H1 (cell line): ENCODE measurements at regions not wholly inside any gene's neighbourhood (a gene's known extent, or its start where the extent isn't known, plus 50 kb on each side); places are given as distances from the start of the nearest gene placed in this dataset.

Experiments
- CTCF ChIA-PET: fragments of 300-600 bp; sonication (Branson Sonifier 250); formaldehyde crosslinking; loops from one replicate; lab custom pipeline; 2021; ENCODE audit not compliant: partially characterized antibody; lab: Charles Lee
- POLR2A ChIA-PET: fragments of 300-600 bp; sonication (Branson Sonifier 250); formaldehyde crosslinking; loops from one replicate; lab custom pipeline; 2021; ENCODE audit warnings: inconsistent platforms; ENCODE audit not compliant: partially characterized antibody; lab: Charles Lee
- DNase-seq, 2 experiments: peaks; one replicate each; pipeline versions ENCODE4 v3.0.0 to v3.0.0-alpha.2; 2010 to 2022; ENCODE audit warnings: low spot score in 2 of 2, low read depth in 1 of 2, mixed read lengths in 1 of 2
- FAIRE-seq: peaks from 2 replicates; lab custom pipeline; 2011; peaks lifted over from hg19 to GRCh38; lab: Jason Lieb, UNC
- H2AFZ ChIP-seq: 2 replicates; pipeline ENCODE4 v1.8.1; 2012; ENCODE audit warnings: low read length, inconsistent platforms
- H2AK5ac ChIP-seq: 2 replicates; pipeline ENCODE4 v1.6.1; 2013; ENCODE audit warnings: low read depth, low read length
- H2BK120ac ChIP-seq: replicated peaks from 2 replicates; pipeline ENCODE3; 2013; ENCODE audit warnings: low read depth, low read length, inconsistent platforms
- H2BK12ac ChIP-seq: 2 replicates; pipeline ENCODE4 v1.6.1; 2013; ENCODE audit warnings: low read depth, low read length
- H2BK15ac ChIP-seq: 2 replicates; pipeline ENCODE4 v1.6.1; 2013; ENCODE audit warnings: low read length
- H2BK20ac ChIP-seq: 2 replicates; pipeline ENCODE4 v1.6.1; 2013; ENCODE audit warnings: low read length
- H2BK5ac ChIP-seq: 2 replicates; pipeline ENCODE4 v1.6.1; 2013; ENCODE audit warnings: low read depth, low read length
- H3K14ac ChIP-seq: 2 replicates; pipeline ENCODE4 v1.6.1; 2013; ENCODE audit warnings: inconsistent platforms; ENCODE audit not compliant: insufficient read length
- H3K18ac ChIP-seq: 2 replicates; pipeline ENCODE4 v1.6.1; 2013; ENCODE audit warnings: low read length; ENCODE audit errors: extremely low read depth
- H3K23ac ChIP-seq: 2 replicates; pipeline ENCODE4 v1.6.1; 2013; ENCODE audit warnings: inconsistent platforms; ENCODE audit not compliant: insufficient read length
- H3K23me2 ChIP-seq: 2 replicates; pipeline ENCODE4 v1.6.1; 2013; ENCODE audit warnings: low read depth, low read length
- H3K27ac ChIP-seq: 2 replicates; pipeline ENCODE4 v1.6.1; 2011; ENCODE audit warnings: low read depth, low read length, inconsistent platforms
- H3K27me3 ChIP-seq, 4 experiments: replicated peaks in 1 of 4; 1 replicate in 1 of 4; 2 replicates in 3 of 4; pipeline versions ENCODE4 v1.6.1 to v1.8.1; 2011 to 2013; ENCODE audit warnings: low read length in 3 of 4, mild to moderate bottlenecking in 3 of 4, inconsistent platforms in 2 of 4, mixed read lengths in 2 of 4, moderate library complexity in 1 of 4; ENCODE audit not compliant: control insufficient read depth in 3 of 4, insufficient read depth in 3 of 4; ENCODE audit errors: extremely low read depth in 1 of 4
- H3K36me3 ChIP-seq, 4 experiments: 2 replicates each; pipeline versions ENCODE4 v1.6.1 to v1.8.1; 2011 to 2013; ENCODE audit warnings: mild to moderate bottlenecking in 4 of 4, low read length in 3 of 4, moderate library complexity in 2 of 4, control low read depth in 1 of 4, inconsistent platforms in 1 of 4; ENCODE audit not compliant: insufficient read depth in 4 of 4, control insufficient read depth in 2 of 4
- H3K4ac ChIP-seq: replicated peaks from 2 replicates; pipeline ENCODE3; 2013; ENCODE audit warnings: low read length, low read depth, mixed read lengths, inconsistent platforms; ENCODE audit not compliant: insufficient read length
- H3K4me1 ChIP-seq, 4 experiments: replicated peaks in 1 of 4; 1 replicate in 1 of 4; 2 replicates in 3 of 4; pipeline versions ENCODE4 v1.6.1 to v1.8.1; 2011 to 2013; ENCODE audit warnings: low read length in 3 of 4, inconsistent platforms in 2 of 4, mixed read lengths in 1 of 4; ENCODE audit not compliant: insufficient read depth in 4 of 4, control insufficient read depth in 3 of 4
- H3K4me2 ChIP-seq, 2 experiments: 2 replicates each; pipeline versions ENCODE4 v1.6.1 to v1.8.1; 2011 to 2013; ENCODE audit warnings: low read depth in 2 of 2, low read length in 2 of 2, control low read depth in 1 of 2, inconsistent platforms in 1 of 2, mild to moderate bottlenecking in 1 of 2; ENCODE audit not compliant: insufficient read depth in 1 of 2
- H3K4me3 ChIP-seq, 4 experiments: fragments of 200-600, 300-600 bp in 1 of 4; sonication (generic), shearing (Covaris generic), sonication (Bioruptor Twin) in 1 of 4; 2 replicates each; pipeline versions ENCODE4 v1.5.1 to v1.8.1; 2011 to 2016; ENCODE audit warnings: low read length in 4 of 4, low read depth in 3 of 4, control low read depth in 2 of 4, inconsistent platforms in 2 of 4, mild to moderate bottlenecking in 2 of 4, mixed read lengths in 1 of 4, moderate library complexity in 1 of 4; ENCODE audit not compliant: insufficient read depth in 2 of 4; ENCODE audit errors: extremely low read depth in 1 of 4
- H3K56ac ChIP-seq: replicated peaks from 2 replicates; pipeline ENCODE3; 2013; ENCODE audit warnings: low read depth, mild to moderate bottlenecking, mixed read lengths, low read length, inconsistent platforms; ENCODE audit not compliant: insufficient read length
- H3K79me1 ChIP-seq: 2 replicates; pipeline ENCODE4 v1.6.1; 2013; ENCODE audit warnings: low read depth, low read length, control low read depth
- H3K79me2 ChIP-seq, 2 experiments: 2 replicates each; pipeline versions ENCODE4 v1.6.1 to v1.8.1; 2012 to 2013; ENCODE audit warnings: low read length in 2 of 2, mild to moderate bottlenecking in 2 of 2, inconsistent platforms in 1 of 2; ENCODE audit not compliant: insufficient read depth in 2 of 2, control insufficient read depth in 1 of 2
- H3K9ac ChIP-seq, 4 experiments: replicated peaks in 1 of 4; 1 replicate in 1 of 4; 2 replicates in 3 of 4; pipeline versions ENCODE4 v1.6.1 to v1.8.1; 2011 to 2013; ENCODE audit warnings: low read depth in 3 of 4, low read length in 3 of 4, control low read depth in 2 of 4, mild to moderate bottlenecking in 2 of 4, moderate library complexity in 2 of 4, inconsistent platforms in 1 of 4; ENCODE audit errors: extremely low read depth in 1 of 4
- H3K9me3 ChIP-seq, 2 experiments: 2 replicates each; pipeline versions ENCODE4 v1.6.1 to v1.8.1; 2012 to 2013; ENCODE audit warnings: mild to moderate bottlenecking in 2 of 2, moderate library complexity in 2 of 2, control low read depth in 1 of 2, inconsistent platforms in 1 of 2, low read depth in 1 of 2, low read length in 1 of 2, mixed read lengths in 1 of 2; ENCODE audit not compliant: insufficient read depth in 2 of 2
- H4K20me1 ChIP-seq, 2 experiments: replicated peaks in 1 of 2; 2 replicates each; pipeline versions ENCODE3 to v1.8.1; 2011 to 2013; ENCODE audit warnings: inconsistent platforms in 2 of 2, low read length in 2 of 2, mild to moderate bottlenecking in 1 of 2; ENCODE audit not compliant: insufficient read depth in 2 of 2, control insufficient read depth in 1 of 2
- H4K5ac ChIP-seq: 2 replicates; pipeline ENCODE4 v1.6.1; 2013; ENCODE audit warnings: low read length, low read depth, mixed read lengths, inconsistent platforms; ENCODE audit not compliant: insufficient read length
- H4K8ac ChIP-seq: 2 replicates; pipeline ENCODE4 v1.8.0; 2013; ENCODE audit warnings: mild to moderate bottlenecking, moderate library complexity, low read length, inconsistent platforms; ENCODE audit not compliant: insufficient read depth; ENCODE audit errors: extremely low read depth
- H4K91ac ChIP-seq: replicated peaks from 2 replicates; pipeline ENCODE3; 2013; ENCODE audit warnings: low read length, mixed read lengths, inconsistent platforms; ENCODE audit not compliant: insufficient read length
- BACH1 ChIP-seq: IDR thresholded peaks from 2 replicates; pipeline ENCODE4 v1.6.1; 2012; ENCODE audit warnings: low read length, improper control_type of control experiment
- CTBP2 ChIP-seq: IDR thresholded peaks from 2 replicates; pipeline ENCODE4 v1.7.0; 2011; ENCODE audit warnings: borderline replicate concordance, mild to moderate bottlenecking, moderate library complexity, mixed read lengths, low read length; ENCODE audit not compliant: insufficient read depth, insufficient read length
- GABPA ChIP-seq: IDR thresholded peaks from 2 replicates; pipeline ENCODE4 v1.6.1; 2011; ENCODE audit warnings: mild to moderate bottlenecking, low read length, moderate library complexity, borderline replicate concordance; ENCODE audit not compliant: insufficient read depth
- GTF2F1 ChIP-seq: IDR thresholded peaks from 2 replicates; pipeline ENCODE4 v1.6.1; 2012; ENCODE audit warnings: low read depth, low read length, improper control_type of control experiment, borderline replicate concordance
- JUND ChIP-seq: IDR thresholded peaks from 2 replicates; pipeline ENCODE4 v1.6.1; 2011; ENCODE audit warnings: mild to moderate bottlenecking, improper control_type of control experiment, low read length
- RAD21 ChIP-seq, 2 experiments: IDR thresholded peaks in 1 of 2; conservative IDR thresholded peaks in 1 of 2; 2 replicates each; pipeline ENCODE4 v1.6.1; 2011; ENCODE audit warnings: low read depth in 2 of 2, low read length in 2 of 2, improper control_type of control experiment in 1 of 2, inconsistent platforms in 1 of 2, mild to moderate bottlenecking in 1 of 2, moderate library complexity in 1 of 2
- RNF2 ChIP-seq: fragments of 200-900, 300-1000 bp; sonication (generic); IDR thresholded peaks from 2 replicates; pipeline ENCODE4 v1.7.1; 2016; ENCODE audit warnings: borderline replicate concordance, low read depth, mild to moderate bottlenecking, antibody characterized with exemption, low read length; ENCODE audit not compliant: poor library complexity, severe bottlenecking; ENCODE audit errors: missing control alignments
- SAP30 ChIP-seq: fragments of 300-600 bp; sonication (generic); IDR thresholded peaks from 2 replicates; pipeline ENCODE4 v1.7.1; 2012; ENCODE audit warnings: low read length, moderate library complexity, mild to moderate bottlenecking, inconsistent platforms; ENCODE audit not compliant: insufficient read depth, insufficient replicate concordance
- SP1 ChIP-seq: IDR thresholded peaks from 2 replicates; pipeline ENCODE4 v1.6.1; 2011; ENCODE audit warnings: low read depth, low read length
- TAF1 ChIP-seq: IDR thresholded peaks from 2 replicates; pipeline ENCODE4 v1.6.1; 2011; ENCODE audit warnings: mild to moderate bottlenecking, low read depth, low read length
- TCF12 ChIP-seq: IDR thresholded peaks from 2 replicates; pipeline ENCODE4 v1.6.1; 2011; ENCODE audit warnings: low read depth, mild to moderate bottlenecking, low read length
- WGBS, 2 experiments: shearing (Covaris generic) in 1 of 2; methylation state at CpG; one replicate each; pipeline versions ENCODE4 v1.1.6 to v1.1.7; 2013 to 2015; ENCODE audit warnings: low lambda C conversion rate in 2 of 2, mixed read lengths in 2 of 2, inconsistent platforms in 1 of 2, low coverage in 1 of 2, missing lambda C conversion rate in 1 of 2; ENCODE audit not compliant: insufficient replicate concordance in 2 of 2, insufficient coverage in 1 of 2, insufficient read length in 1 of 2; ENCODE audit errors: extremely low coverage in 1 of 2, missing lambda C conversion rate in 1 of 2; 5-methylcytosine and 5-hydroxymethylcytosine counted together
- TF ChIP-seq, protein P1 (sequence below): IDR thresholded peaks from 2 replicates; pipeline ENCODE4 v1.6.1; 2011; ENCODE audit warnings: low read length, improper control_type of control experiment

DNA sequence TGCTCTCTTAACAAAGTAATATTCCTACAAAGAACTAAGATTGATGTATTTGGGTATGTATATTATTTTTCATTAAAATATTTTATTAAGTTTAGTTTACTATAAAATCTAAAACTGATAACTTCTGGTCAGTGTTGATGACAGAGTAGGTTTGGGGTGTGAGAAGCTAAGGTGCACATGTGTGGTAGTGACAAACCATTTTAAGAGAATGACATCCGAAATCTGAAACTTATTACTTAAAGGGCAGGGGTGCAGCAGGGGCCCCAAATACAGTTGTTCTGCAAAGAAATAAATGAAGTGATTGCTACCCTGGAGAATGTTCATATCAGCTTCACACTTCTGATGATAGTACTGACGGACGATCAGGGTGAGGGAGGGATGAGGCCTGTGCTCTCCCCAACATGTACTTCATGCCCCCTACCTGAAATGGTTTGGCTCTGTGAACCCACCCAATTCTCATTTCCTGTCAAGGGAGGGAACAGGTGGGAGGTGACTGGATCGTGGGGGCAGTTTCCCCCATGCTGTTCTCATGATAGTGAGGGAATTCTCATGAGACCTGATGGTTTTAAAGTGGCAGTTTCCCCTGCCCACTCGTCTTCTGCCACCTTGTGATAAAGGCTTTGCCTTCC lies 125.3 kb upstream of the RFX3 start:
- H4K5ac ChIP-seq = no peak overlapping the region
- no peak overlapping the region for H3K4me2 ChIP-seq
- CTCF ChIA-PET = interaction anchor here (0.9 kb wide), 1 partner anchor 21 kb away, joined by 3 read pairs; no protein-coding TSS in a partner anchor
- no peak overlapping the region for H3K4me3 ChIP-seq
- no peak overlapping the region for H3K9ac ChIP-seq
- H3K79me2 ChIP-seq = no peaks in the 10 kb centered on the region
- no peak overlapping the region for H3K56ac ChIP-seq
- POLR2A ChIA-PET = no interaction called here
- H3K27me3 ChIP-seq = no peaks in the 10 kb centered on the region
- H2BK20ac ChIP-seq = no peak overlapping the region
- no peak overlapping the region for H3K4ac ChIP-seq
- no peaks in the 10 kb centered on the region for H3K36me3 ChIP-seq
- H3K27ac ChIP-seq = no peak overlapping the region
- no peak overlapping the region for H3K18ac ChIP-seq
- H2AFZ ChIP-seq = 0 out of 2 replicates have a peak overlapping the region, but pooled peaks have one; percentile 21
- no peak overlapping the region for H2BK12ac ChIP-seq
- H2BK5ac ChIP-seq = no peak overlapping the region
- no peaks in the 10 kb centered on the region for H3K79me1 ChIP-seq
- no peak overlapping the region for H2BK15ac ChIP-seq
- H3K14ac ChIP-seq = no peak overlapping the region
- H2BK120ac ChIP-seq = no peak overlapping the region
- H3K23me2 ChIP-seq = no peaks in the 10 kb centered on the region
- no peaks in the 10 kb centered on the region for H3K4me1 ChIP-seq
- H3K9me3 ChIP-seq = no peaks in the 10 kb centered on the region
- 79% methylated on average over 5 of the region's 5 CpGs; no CpG with 5 or more reads in 1 of the 2 experiments for WGBS, 2 experiments
- no peak overlapping the region for H4K8ac ChIP-seq
- no peaks in the 10 kb centered on the region for H4K20me1 ChIP-seq
- no peak overlapping the region for H4K91ac ChIP-seq
- no peak overlapping the region for H2AK5ac ChIP-seq
- FAIRE-seq (no peak), DNase-seq (no peak)
- H3K23ac ChIP-seq = no peak overlapping the region
- no peak for TF ChIP-seq SAP30
- TF ChIP-seq, protein P1, sequence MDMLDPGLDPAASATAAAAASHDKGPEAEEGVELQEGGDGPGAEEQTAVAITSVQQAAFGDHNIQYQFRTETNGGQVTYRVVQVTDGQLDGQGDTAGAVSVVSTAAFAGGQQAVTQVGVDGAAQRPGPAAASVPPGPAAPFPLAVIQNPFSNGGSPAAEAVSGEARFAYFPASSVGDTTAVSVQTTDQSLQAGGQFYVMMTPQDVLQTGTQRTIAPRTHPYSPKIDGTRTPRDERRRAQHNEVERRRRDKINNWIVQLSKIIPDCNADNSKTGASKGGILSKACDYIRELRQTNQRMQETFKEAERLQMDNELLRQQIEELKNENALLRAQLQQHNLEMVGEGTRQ = no peak
- no peak for TF ChIP-seq BACH1
- TF ChIP-seq GTF2F1 = no peak
- no peak for TF ChIP-seq RNF2
- TF ChIP-seq RAD21 (IDR thresholded peaks at IDR 0.05 in 1 of 2, conservative IDR thresholded peaks at IDR 0.05 in 1 of 2; ENCODE audit: low read depth in 2 of 2, low read length in 2 of 2) = no peak
- no peak for TF ChIP-seq JUND
- TF ChIP-seq TCF12 = no peak
- TF ChIP-seq TAF1 = no peak
- no peak for TF ChIP-seq GABPA
- no peak for TF ChIP-seq CTBP2
- no peak for TF ChIP-seq SP1
